Fibroblast of upper back skin (primary cell): ENCODE measurements at regions not wholly inside any gene's neighbourhood (a gene's known extent, or its start where the extent isn't known, plus 50 kb on each side); places are given as distances from the start of the nearest gene placed in this dataset.
"Not testable (repeated sequence)": the region's sequence is repeated elsewhere in the genome, so short reads cannot be mapped to it uniquely, and the experiment has no call there.

ENCODE experiments used
- DNase-seq: peaks from one replicate; pipeline ENCODE4 v3.0.0-alpha.2; 2013

DNA sequence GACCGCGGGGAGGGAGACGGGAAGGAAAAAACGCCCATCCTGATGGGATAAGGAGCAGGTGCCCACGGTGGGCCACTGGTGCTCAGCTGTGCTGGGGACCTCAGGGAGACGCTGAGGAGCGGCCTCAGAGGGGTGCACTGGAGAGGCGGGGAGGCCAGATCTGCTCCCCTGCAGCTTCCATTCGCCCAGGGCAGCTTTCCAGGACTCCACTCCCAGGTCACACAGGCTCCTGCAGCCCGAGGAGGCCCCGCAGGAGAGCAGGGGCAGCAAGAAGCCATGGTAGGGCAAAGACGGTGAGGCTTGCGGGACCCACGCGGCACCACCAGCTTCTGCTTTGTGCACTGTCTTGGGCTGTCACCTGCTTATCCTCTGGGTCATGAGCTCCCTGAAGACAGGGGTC lies 82.5 kb upstream of the SULF2 start:
- no peak for DNase-seq

- DNase-seq: no peak
Measured at GRCh38 chr20:47866480-47866879, 81.2 kb upstream of the SULF2 start.

DNA sequence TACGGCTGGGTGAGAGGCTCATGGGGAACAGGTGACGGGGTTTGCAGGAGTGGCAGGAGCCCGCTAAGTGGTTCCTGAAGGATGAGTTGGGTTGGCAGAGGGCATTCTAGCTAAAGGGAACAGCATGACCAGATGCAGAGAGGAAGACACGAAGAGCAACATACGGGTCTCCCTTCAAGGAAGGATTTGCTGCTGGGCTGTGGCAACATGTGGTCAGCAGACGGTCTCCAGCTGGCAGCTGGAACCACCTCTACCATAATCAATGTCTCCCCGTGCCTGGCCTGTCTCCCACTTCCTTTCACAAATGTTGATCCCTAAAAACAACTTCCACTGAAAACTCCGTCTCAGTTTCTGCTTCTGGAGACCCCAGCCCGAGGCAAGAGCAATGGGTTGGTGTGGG lies 80.6 kb upstream of the SULF2 start:
- peak; percentile 15 for DNase-seq

GRCh38 chr20:47865451-47865850 lies 80.2 kb upstream of the SULF2 start:
- no peak for DNase-seq

GRCh38 chr20:47863981-47864380 lies 78.7 kb upstream of the SULF2 start:
- DNase-seq: no peak

- no peak for DNase-seq
Measured at GRCh38 chr20:47863315-47863965, 78.2 kb upstream of the SULF2 start.

DNA sequence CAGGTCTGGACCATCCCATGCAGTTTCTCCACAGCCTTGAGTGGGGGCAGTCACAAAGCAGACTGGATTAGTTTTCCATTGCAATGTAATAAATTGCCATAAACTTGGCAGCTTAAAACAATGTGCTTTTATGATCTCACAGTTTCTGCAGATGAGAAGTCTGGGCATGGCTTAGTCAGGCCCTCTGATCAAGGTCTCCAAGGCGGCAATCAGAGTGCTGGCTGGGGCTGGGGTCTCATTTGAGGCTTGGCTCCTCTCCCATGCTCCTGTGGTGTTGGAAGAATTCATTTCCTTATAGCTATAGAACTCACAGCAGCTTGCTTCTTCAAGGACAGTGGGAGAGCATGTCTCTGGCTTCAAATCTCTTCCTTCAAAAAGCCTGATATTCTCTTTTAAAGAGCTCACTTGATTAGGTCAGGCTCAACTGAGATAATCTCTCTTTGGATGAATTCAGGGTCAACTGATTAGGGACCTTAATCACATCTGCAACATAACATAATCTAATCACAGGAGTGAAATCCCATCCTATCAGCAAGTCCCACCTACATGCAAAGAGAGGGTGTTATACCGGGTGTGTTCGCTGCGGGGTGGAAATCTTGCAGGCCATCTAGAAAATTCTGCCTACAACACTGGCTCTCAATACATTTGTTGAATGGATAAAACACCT lies 77.4 kb upstream of the SULF2 start:
- DNase-seq: peak; percentile 60

DNA sequence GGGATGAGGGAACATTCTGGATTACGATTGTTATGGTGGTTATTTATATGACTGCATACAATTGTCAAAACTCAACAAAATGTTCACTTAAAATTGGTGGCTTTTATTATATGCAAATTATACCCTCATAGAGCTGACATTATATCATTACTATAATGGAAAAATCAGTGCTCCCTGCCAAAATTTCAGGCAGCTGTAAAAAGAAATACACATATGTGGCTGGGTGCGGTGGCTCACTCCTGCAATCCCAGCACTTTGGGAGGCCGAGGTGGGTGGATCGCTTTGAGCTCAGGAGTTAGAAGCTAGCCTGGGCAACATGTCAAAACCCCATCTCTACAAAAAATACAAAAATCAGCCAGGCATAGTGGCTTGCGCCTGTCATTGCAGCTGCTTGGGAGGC lies 75.8 kb upstream of the SULF2 start:
- no peak for DNase-seq

DNA sequence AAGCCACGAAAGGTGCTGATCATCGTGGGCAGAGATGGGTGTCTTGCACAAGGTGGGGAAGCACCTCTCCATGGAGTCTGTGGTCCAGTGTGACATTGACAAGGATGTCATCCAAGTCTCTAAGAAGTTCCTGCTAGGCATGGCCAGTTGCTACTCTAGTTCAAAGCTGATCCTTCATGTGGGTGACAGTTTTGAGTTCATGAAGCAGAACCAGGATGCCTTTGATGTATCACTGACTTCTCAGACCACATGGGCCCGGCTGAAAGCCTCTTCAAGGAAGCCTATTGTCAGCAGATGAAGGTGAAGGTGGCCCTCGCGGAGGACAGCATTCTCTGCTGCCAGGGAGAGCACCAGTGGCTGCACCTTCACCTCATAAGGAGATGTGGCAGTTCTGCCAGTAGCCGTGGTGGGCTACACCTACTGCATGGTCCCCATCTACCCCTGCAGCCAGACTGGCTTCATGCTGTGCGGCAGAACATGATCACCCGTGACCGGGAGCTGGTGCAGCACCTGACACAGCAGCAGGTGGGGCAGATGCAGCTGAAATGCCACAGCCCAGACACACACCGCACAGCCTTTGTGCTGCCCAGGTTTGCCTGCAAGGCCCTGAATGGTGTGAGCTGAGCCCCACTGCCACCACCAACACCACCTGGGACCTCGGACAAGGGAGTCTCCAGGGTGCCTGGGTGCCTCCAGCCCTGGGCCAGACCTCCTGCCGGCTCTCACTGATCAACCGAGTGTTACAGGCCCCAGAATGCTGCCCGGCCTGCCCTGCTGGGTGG lies 75.0 kb upstream of the SULF2 start:
- DNase-seq: no peak

GRCh38 chr20:47859278-47859677 lies 74.0 kb upstream of the SULF2 start:
- peak; percentile 44 for DNase-seq

DNA sequence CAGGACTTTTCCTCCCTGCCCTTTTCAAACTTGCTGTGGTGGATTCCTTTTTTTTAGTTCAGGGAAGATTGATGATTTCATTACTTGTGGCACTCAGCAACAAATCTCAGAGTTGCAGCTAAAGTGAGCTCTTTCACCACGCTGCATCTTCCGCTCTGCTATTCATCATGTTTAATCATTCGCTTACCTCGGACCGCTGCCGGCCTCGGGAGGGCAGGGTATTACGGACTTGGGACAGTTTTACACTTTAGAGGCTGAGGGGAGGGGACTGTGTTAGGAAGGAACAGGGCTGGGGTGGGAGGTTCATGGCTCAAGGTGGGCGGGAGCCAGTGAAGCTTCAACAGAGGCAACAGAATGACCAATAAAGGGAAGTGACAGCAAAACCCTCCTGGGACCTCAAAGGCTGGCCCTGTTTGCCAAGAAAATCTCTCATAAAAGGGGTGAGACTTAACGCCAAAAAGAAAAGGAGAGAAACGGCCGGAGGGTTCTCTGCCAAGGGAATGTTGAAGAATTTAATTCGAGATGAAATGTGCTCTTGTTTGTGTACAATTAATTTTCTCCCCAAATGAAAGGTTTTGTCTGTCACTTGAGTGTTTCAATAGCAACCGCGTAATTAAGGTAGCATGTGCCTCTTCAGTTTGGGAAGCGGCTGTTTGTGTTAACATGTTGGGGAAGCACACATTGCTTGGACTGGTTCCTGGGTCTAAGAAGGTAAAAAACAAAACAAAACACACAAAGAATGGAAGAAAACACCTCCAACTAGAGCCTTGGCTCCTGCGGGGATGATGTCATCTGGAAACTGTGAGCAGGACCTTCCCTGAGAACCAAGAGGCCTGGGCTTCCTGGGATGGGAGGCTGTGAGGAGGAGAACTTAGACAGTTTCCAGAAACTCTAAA lies 72.5 kb upstream of the SULF2 start:
- DNase-seq: peak; percentile 70

DNA sequence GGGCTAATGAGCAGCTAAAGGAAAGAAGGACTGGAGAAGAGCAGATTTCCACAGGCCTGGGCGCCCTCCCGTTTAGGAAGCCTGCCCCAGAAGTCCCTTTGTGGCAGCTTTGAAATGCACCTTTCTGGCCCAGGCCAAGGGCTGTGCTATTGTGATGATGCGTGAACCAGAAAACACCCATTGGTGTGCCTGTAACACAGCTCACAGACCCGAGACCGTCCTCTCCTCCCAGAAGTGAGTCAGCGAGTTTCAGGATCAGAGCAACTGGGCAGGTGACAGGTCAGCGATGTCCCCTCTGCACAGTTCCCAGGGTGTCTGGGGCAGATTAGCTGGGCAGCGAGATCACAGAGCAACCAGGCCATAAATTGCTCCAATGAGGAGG lies 71.9 kb upstream of the SULF2 start:
- DNase-seq: no peak

DNA sequence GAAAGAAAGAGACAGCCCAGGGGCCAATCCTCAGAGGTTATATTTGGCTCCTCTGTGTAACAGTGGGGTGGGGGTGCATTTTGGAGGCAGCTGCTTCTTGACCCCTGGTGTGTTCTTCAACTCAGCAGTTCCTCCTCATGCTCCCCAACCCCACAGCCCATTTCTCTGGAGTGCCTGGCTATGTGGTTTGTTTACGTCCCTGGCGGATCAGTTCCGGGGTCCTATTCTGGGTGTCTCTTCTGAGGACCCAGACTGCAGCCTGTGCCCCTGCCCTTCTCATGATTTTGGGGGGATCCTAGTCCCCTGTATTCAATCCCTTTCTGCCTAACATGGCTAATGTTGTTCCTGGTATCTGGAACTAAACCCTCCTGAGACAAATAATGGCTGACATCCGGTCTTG lies 70.5 kb upstream of the SULF2 start:
- DNase-seq: no peak

GRCh38 chr20:47854687-47855212 lies 69.5 kb upstream of the SULF2 start:
- DNase-seq: peak; percentile 50

DNA sequence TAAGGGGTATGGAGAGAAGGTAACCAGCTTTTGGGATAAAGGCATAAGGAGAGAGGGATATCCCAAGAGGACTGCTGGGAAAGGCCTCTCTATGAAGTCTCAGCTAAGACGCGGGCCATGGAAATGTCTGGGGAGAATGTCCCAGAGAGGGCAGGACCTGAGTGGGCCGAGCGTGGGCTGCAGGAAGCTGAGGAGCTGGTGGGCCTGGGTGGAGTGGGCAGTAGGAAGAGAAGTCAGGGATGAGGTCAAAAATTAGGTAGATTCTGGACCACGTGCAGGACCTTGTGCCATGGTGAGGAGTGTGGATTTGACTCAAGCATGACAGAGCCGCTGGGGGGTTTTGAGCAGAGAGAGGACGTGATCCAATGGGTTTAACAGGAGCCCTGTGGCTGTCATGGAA lies 66.5 kb upstream of the SULF2 start:
- DNase-seq: no peak

GRCh38 chr20:47850146-47850545 lies 64.9 kb upstream of the SULF2 start:
- no peak for DNase-seq

- DNase-seq: no peak
Measured at GRCh38 chr20:47849596-47849995, 64.3 kb upstream of the SULF2 start.

DNA sequence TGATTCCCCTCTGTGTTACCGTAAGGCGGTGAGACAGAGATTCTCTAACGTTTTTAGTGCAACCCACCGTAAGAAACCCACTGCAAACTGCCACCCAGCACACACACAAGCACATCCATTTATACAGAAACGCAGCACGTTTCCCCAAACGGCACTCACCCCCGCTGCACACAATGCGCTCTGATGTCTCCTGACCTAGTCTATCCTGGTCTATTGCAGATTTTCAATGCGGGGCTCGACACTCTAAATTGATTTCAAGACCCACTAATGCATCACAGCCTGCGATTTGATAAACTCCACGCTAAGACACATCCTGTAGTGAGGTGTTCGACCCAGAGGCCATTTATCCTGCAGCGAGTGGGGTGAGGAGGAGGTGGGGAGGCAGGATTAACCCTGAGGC lies 63.7 kb upstream of the SULF2 start:
- no peak for DNase-seq

GRCh38 chr20:47848534-47848933 lies 63.3 kb upstream of the SULF2 start:
- not testable (repeated sequence) for DNase-seq

GRCh38 chr20:47847884-47848485 lies 62.7 kb upstream of the SULF2 start:
- no peak for DNase-seq

- not testable (repeated sequence) for DNase-seq
Measured at GRCh38 chr20:47847220-47847619, 61.9 kb upstream of the SULF2 start.

- not testable (repeated sequence) for DNase-seq
Measured at GRCh38 chr20:47846651-47847050, 61.4 kb upstream of the SULF2 start.
